ENCODE measurements at regions not wholly inside any gene's neighbourhood (a gene's known extent, or its start where the extent isn't known, plus 50 kb on each side); places are given as distances from the start of the nearest gene placed in this dataset.

- no peaks in the 10 kb centered on the region for H3K9me2 ChIP-seq (replicated peaks; ENCODE audit: insufficient read depth)
- no peaks in the 10 kb centered on the region for H4K20me1 ChIP-seq (ENCODE audit: insufficient read depth, poor library complexity, severe bottlenecking)
- no peak for DNase-seq (ENCODE audit: low spot score)
- H2AFZ ChIP-seq = no peak overlapping the region
- no peak overlapping the region for H3K4me2 ChIP-seq
- peaks cover 10% of the 10 kb centered on the region for H3K9me3 ChIP-seq (ENCODE audit: low read depth)
- H3K79me2 ChIP-seq = no peaks in the 10 kb centered on the region
- H3K27me3 ChIP-seq = no peaks in the 10 kb centered on the region
- TF ChIP-seq EZH2 (IDR thresholded peaks at IDR 0.05; ENCODE audit: borderline replicate concordance) (no peak), CTCF (IDR thresholded peaks at IDR 0.05; ENCODE audit: poor library complexity) (no peak), EZH2phosphoT487 (IDR thresholded peaks at IDR 0.05; ENCODE audit: low read depth, severe bottlenecking, unreplicated experiment) (no peak)
- H3K36me3 ChIP-seq (replicated peaks; ENCODE audit: insufficient read depth, low read depth) = no peaks in the 10 kb centered on the region
- no peak overlapping the region for H3K27ac ChIP-seq
- no peaks in the 10 kb centered on the region for H3K4me1 ChIP-seq (ENCODE audit: insufficient read depth)
- no peak overlapping the region for H3K4me3 ChIP-seq
- WGBS (ENCODE audit: low lambda C conversion rate, missing lambda C conversion rate) = 86% methylated on average over 2 of the region's 2 CpGs
Observed at GRCh38 chr13:58429917-58430316, 798.4 kb downstream of the PCDH17 start.

- Histone ChIP-seq H2AFZ (no peak overlapping the region), H3K9me3 (ENCODE audit: low read depth) (peaks cover 2% of the 10 kb centered on the region), H3K27ac (no peak overlapping the region), H3K4me2 (no peak overlapping the region), H3K79me2 (no peaks in the 10 kb centered on the region), H3K27me3 (no peaks in the 10 kb centered on the region), H3K4me1 (ENCODE audit: insufficient read depth) (no peaks in the 10 kb centered on the region), H3K4me3 (no peak overlapping the region), H4K20me1 (ENCODE audit: insufficient read depth, poor library complexity, severe bottlenecking) (no peaks in the 10 kb centered on the region), H3K36me3 (replicated peaks; ENCODE audit: insufficient read depth, low read depth) (no peaks in the 10 kb centered on the region), H3K9me2 (replicated peaks; ENCODE audit: insufficient read depth) (no peaks in the 10 kb centered on the region)
- WGBS (ENCODE audit: low lambda C conversion rate, missing lambda C conversion rate) = 66% methylated on average over 4 of the region's 4 CpGs
- TF ChIP-seq CTCF (IDR thresholded peaks at IDR 0.05; ENCODE audit: poor library complexity) (no peak), EZH2 (IDR thresholded peaks at IDR 0.05; ENCODE audit: borderline replicate concordance) (no peak)
- no peak for DNase-seq (ENCODE audit: low spot score)
Observed at GRCh38 chr13:58434943-58435342, 803.4 kb downstream of the PCDH17 start.

- no peaks in the 10 kb centered on the region for H3K9me2 ChIP-seq (replicated peaks; ENCODE audit: insufficient read depth)
- no peak overlapping the region for H2AFZ ChIP-seq
- no peaks in the 10 kb centered on the region for H3K4me1 ChIP-seq (ENCODE audit: insufficient read depth)
- no peak for TF ChIP-seq CTCF (IDR thresholded peaks at IDR 0.05; ENCODE audit: poor library complexity)
- no peak for TF ChIP-seq EZH2phosphoT487 (IDR thresholded peaks at IDR 0.05; ENCODE audit: low read depth, severe bottlenecking, unreplicated experiment)
- no peak for TF ChIP-seq EZH2 (IDR thresholded peaks at IDR 0.05; ENCODE audit: borderline replicate concordance)
- H3K4me3 ChIP-seq = no peak overlapping the region
- H3K79me2 ChIP-seq = no peaks in the 10 kb centered on the region
- H3K36me3 ChIP-seq (replicated peaks; ENCODE audit: insufficient read depth, low read depth) = no peaks in the 10 kb centered on the region
- no peak overlapping the region for H3K27ac ChIP-seq
- no peaks in the 10 kb centered on the region for H3K27me3 ChIP-seq
- H3K4me2 ChIP-seq = no peak overlapping the region
- H4K20me1 ChIP-seq (ENCODE audit: insufficient read depth, poor library complexity, severe bottlenecking) = no peaks in the 10 kb centered on the region
- 81% methylated on average over 5 of the region's 5 CpGs for WGBS (ENCODE audit: low lambda C conversion rate, missing lambda C conversion rate)
- no peak for DNase-seq (ENCODE audit: low spot score)
- no peaks in the 10 kb centered on the region for H3K9me3 ChIP-seq (ENCODE audit: low read depth)
Observed at GRCh38 chr13:58437427-58437826, 805.9 kb downstream of the PCDH17 start.

- Histone ChIP-seq H4K20me1 (ENCODE audit: insufficient read depth, poor library complexity, severe bottlenecking) (no peaks in the 10 kb centered on the region), H3K9me2 (replicated peaks; ENCODE audit: insufficient read depth) (no peaks in the 10 kb centered on the region), H3K4me1 (ENCODE audit: insufficient read depth) (no peaks in the 10 kb centered on the region), H3K9me3 (ENCODE audit: low read depth) (no peaks in the 10 kb centered on the region), H3K27me3 (no peaks in the 10 kb centered on the region), H3K4me3 (no peak overlapping the region), H3K27ac (no peak overlapping the region), H2AFZ (no peak overlapping the region), H3K4me2 (no peak overlapping the region), H3K79me2 (no peaks in the 10 kb centered on the region), H3K36me3 (replicated peaks; ENCODE audit: insufficient read depth, low read depth) (no peaks in the 10 kb centered on the region)
- 77% methylated on average over 2 of the region's 2 CpGs for WGBS (ENCODE audit: low lambda C conversion rate, missing lambda C conversion rate)
- TF ChIP-seq CTCF (IDR thresholded peaks at IDR 0.05; ENCODE audit: poor library complexity) = no peak
- no peak for TF ChIP-seq EZH2phosphoT487 (IDR thresholded peaks at IDR 0.05; ENCODE audit: low read depth, severe bottlenecking, unreplicated experiment)
- no peak for TF ChIP-seq EZH2 (IDR thresholded peaks at IDR 0.05; ENCODE audit: borderline replicate concordance)
- DNase-seq (ENCODE audit: low spot score) = no peak
Observed at GRCh38 chr13:58446979-58447378, 815.4 kb downstream of the PCDH17 start.

Measured in hepatocyte (in vitro differentiated cells).